Vagina (tissue), 2 donors: ENCODE measurements at regions not wholly inside any gene's neighbourhood (a gene's known extent, or its start where the extent isn't known, plus 50 kb on each side); places are given as distances from the start of the nearest gene placed in this dataset.

Experiments
- POLR2AphosphoS5 ChIP-seq, 2 donors: sonication (generic); formaldehyde crosslinking; IDR thresholded peaks; one replicate each; pipeline ENCODE4 v1.9.0; 2017; ENCODE audit warnings: antibody characterized with exemption in 2 of 2, mild to moderate bottlenecking in 2 of 2, low read depth in 1 of 2; ENCODE audit not compliant: insufficient read depth in 1 of 2
- TF ChIP-seq, protein P1 (sequence below), 3 experiments: fragments of 450-650 bp in 2 of 3; fragments of 200-600 bp in 1 of 3; sonication (generic) in 1 of 3; IDR thresholded peaks; one replicate each; pipeline ENCODE4 v1.5.1; 2017 to 2019; ENCODE audit warnings: antibody characterized with exemption in 3 of 3, mild to moderate bottlenecking in 2 of 3, moderate library complexity in 2 of 3

DNA sequence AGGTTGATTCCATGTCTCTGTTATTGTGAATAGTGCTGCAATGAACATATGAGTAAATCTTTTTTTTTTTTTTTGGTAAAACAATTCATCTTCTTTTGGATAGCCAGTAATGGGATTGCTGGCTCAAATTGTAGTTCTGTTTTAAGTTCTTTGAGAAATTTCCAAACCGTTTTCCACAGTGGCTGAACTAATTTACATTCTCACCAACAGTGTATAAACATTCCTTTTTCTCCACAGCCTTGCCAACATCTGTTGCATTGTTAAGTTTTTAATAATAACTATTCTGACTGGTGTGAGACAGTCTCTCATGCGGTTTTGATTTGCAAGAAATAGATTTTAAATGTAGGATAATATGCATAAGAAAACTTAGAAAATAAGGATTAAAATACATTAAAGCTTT, 279.0 kb upstream of the EPHA3 start:
- TF ChIP-seq, protein P1, sequence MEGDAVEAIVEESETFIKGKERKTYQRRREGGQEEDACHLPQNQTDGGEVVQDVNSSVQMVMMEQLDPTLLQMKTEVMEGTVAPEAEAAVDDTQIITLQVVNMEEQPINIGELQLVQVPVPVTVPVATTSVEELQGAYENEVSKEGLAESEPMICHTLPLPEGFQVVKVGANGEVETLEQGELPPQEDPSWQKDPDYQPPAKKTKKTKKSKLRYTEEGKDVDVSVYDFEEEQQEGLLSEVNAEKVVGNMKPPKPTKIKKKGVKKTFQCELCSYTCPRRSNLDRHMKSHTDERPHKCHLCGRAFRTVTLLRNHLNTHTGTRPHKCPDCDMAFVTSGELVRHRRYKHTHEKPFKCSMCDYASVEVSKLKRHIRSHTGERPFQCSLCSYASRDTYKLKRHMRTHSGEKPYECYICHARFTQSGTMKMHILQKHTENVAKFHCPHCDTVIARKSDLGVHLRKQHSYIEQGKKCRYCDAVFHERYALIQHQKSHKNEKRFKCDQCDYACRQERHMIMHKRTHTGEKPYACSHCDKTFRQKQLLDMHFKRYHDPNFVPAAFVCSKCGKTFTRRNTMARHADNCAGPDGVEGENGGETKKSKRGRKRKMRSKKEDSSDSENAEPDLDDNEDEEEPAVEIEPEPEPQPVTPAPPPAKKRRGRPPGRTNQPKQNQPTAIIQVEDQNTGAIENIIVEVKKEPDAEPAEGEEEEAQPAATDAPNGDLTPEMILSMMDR (IDR thresholded peaks at IDR 0.05): no peak
- no peak for TF ChIP-seq POLR2AphosphoS5 (IDR thresholded peaks at IDR 0.05; ENCODE audit: insufficient read depth in 1 of 2, low read depth in 1 of 2)
